ENCODE measurements at regions not wholly inside any gene's neighbourhood (a gene's known extent, or its start where the extent isn't known, plus 50 kb on each side); places are given as distances from the start of the nearest gene placed in this dataset.

GRCh38 chr5:58075907-58076306 is 384.0 kb downstream of the PLK2 start:
- Histone ChIP-seq H3K4me1 (ENCODE audit: insufficient read depth, low read length) (no peaks in the 10 kb centered on the region), H3K9me3 (ENCODE audit: control insufficient read depth in 1 of 2, low read length in 2 of 2) (no peaks in the 10 kb centered on the region), H3K27me3 (ENCODE audit: insufficient read depth, low read length) (no peaks in the 10 kb centered on the region), H3K36me3 (ENCODE audit: insufficient read depth, low read length) (no peaks in the 10 kb centered on the region), H3K4me3 (ENCODE audit: low read length in 2 of 2) (no peak overlapping the region), H3K27ac (ENCODE audit: low read depth, low read length) (no peak overlapping the region)
- ChIA-PET CTCF (ENCODE audit: partially characterized antibody) (no interaction called here), POLR2A (ENCODE audit: partially characterized antibody) (interaction anchor here (0.6 kb wide), 1 partner anchor 198 kb away, joined by 3 read pairs; no protein-coding TSS in a partner anchor)
- Mint-ChIP-seq H3K27ac (no peak overlapping the region), H3K27me3 (no peaks in the 10 kb centered on the region), H3K9me3 (no peaks in the 10 kb centered on the region), H3K4me3 (no peak overlapping the region), H3K36me3 (no peaks in the 10 kb centered on the region), H3K4me1 (peaks cover 0 to 3% (median under 1%) of the 10 kb centered on the region in 4 donors)
- intact Hi-C loops (cut with micrococcal nuclease) = no loop called here
- DNase-seq = no peak

GRCh38 chr5:58074717-58075116 is 385.2 kb downstream of the PLK2 start:
- no peak overlapping the region for H3K4me3 Mint-ChIP-seq
- H3K27ac Mint-ChIP-seq = no peak overlapping the region
- intact Hi-C loops (cut with micrococcal nuclease) = no loop called here
- no peaks in the 10 kb centered on the region for H3K27me3 Mint-ChIP-seq
- Histone ChIP-seq H3K9me3 (ENCODE audit: control insufficient read depth in 1 of 2, low read length in 2 of 2) (no peaks in the 10 kb centered on the region), H3K27ac (ENCODE audit: low read depth, low read length) (no peak overlapping the region), H3K27me3 (ENCODE audit: insufficient read depth, low read length) (no peaks in the 10 kb centered on the region), H3K4me1 (ENCODE audit: insufficient read depth, low read length) (no peaks in the 10 kb centered on the region), H3K36me3 (ENCODE audit: insufficient read depth, low read length) (no peaks in the 10 kb centered on the region), H3K4me3 (ENCODE audit: low read length in 2 of 2) (no peak overlapping the region)
- no peaks in the 10 kb centered on the region for H3K36me3 Mint-ChIP-seq
- no peak for DNase-seq
- CTCF ChIA-PET (ENCODE audit: partially characterized antibody) = no interaction called here
- POLR2A ChIA-PET (ENCODE audit: partially characterized antibody) = no interaction called here
- H3K4me1 Mint-ChIP-seq = peaks cover 0 to 3% (median under 1%) of the 10 kb centered on the region in 4 donors
- no peaks in the 10 kb centered on the region for H3K9me3 Mint-ChIP-seq

- intact Hi-C loops (cut with micrococcal nuclease) = no loop called here
- no peak overlapping the region for H3K27ac Mint-ChIP-seq
- H3K27me3 Mint-ChIP-seq = no peaks in the 10 kb centered on the region
- H3K4me1 Mint-ChIP-seq = peaks cover 0 to 3% (median under 1%) of the 10 kb centered on the region in 4 donors
- no peak overlapping the region for H3K4me3 Mint-ChIP-seq
- POLR2A ChIA-PET (ENCODE audit: partially characterized antibody) = no interaction called here
- no peaks in the 10 kb centered on the region for H3K4me1 ChIP-seq (ENCODE audit: insufficient read depth, low read length)
- H3K36me3 ChIP-seq (ENCODE audit: insufficient read depth, low read length) = no peaks in the 10 kb centered on the region
- no peak overlapping the region for H3K27ac ChIP-seq (ENCODE audit: low read depth, low read length)
- H3K36me3 Mint-ChIP-seq = no peaks in the 10 kb centered on the region
- no peaks in the 10 kb centered on the region for H3K9me3 Mint-ChIP-seq
- H3K4me3 ChIP-seq (ENCODE audit: low read length in 2 of 2) = no peak overlapping the region
- no peaks in the 10 kb centered on the region for H3K27me3 ChIP-seq (ENCODE audit: insufficient read depth, low read length)
- DNase-seq = no peak
- H3K9me3 ChIP-seq (ENCODE audit: control insufficient read depth in 1 of 2, low read length in 2 of 2) = no peaks in the 10 kb centered on the region
- CTCF ChIA-PET (ENCODE audit: partially characterized antibody) = no interaction called here
These were observed 385.7 kb downstream of the PLK2 start for GRCh38 chr5:58074222-58074621.

GRCh38 chr5:58073243-58073642 is 386.6 kb downstream of the PLK2 start:
- H3K36me3 Mint-ChIP-seq = no peaks in the 10 kb centered on the region
- H3K9me3 ChIP-seq (ENCODE audit: control insufficient read depth in 1 of 2, low read length in 2 of 2) = no peaks in the 10 kb centered on the region
- DNase-seq = no peak
- no peaks in the 10 kb centered on the region for H3K9me3 Mint-ChIP-seq
- H3K27ac ChIP-seq (ENCODE audit: low read depth, low read length) = no peak overlapping the region
- H3K27ac Mint-ChIP-seq = no peak overlapping the region
- intact Hi-C loops (cut with micrococcal nuclease) = no loop called here
- H3K4me3 Mint-ChIP-seq = no peak overlapping the region
- POLR2A ChIA-PET (ENCODE audit: partially characterized antibody) = no interaction called here
- H3K27me3 Mint-ChIP-seq = no peaks in the 10 kb centered on the region
- H3K4me1 Mint-ChIP-seq = peaks cover 0 to 3% (median under 1%) of the 10 kb centered on the region in 4 donors
- no peaks in the 10 kb centered on the region for H3K27me3 ChIP-seq (ENCODE audit: insufficient read depth, low read length)
- H3K36me3 ChIP-seq (ENCODE audit: insufficient read depth, low read length) = no peaks in the 10 kb centered on the region
- no peaks in the 10 kb centered on the region for H3K4me1 ChIP-seq (ENCODE audit: insufficient read depth, low read length)
- no peak overlapping the region for H3K4me3 ChIP-seq (ENCODE audit: low read length in 2 of 2)
- CTCF ChIA-PET (ENCODE audit: partially characterized antibody) = no interaction called here

GRCh38 chr5:58072300-58072965 is 387.5 kb downstream of the PLK2 start:
- ChIA-PET POLR2A (ENCODE audit: partially characterized antibody) (no interaction called here), CTCF (ENCODE audit: partially characterized antibody) (no interaction called here)
- peaks cover 0 to 3% (median under 1%) of the 10 kb centered on the region in 4 donors for H3K4me1 Mint-ChIP-seq
- Histone ChIP-seq H3K27ac (ENCODE audit: low read depth, low read length) (no peak overlapping the region), H3K4me1 (ENCODE audit: insufficient read depth, low read length) (no peaks in the 10 kb centered on the region), H3K4me3 (ENCODE audit: low read length in 2 of 2) (no peak overlapping the region), H3K36me3 (ENCODE audit: insufficient read depth, low read length) (no peaks in the 10 kb centered on the region), H3K27me3 (ENCODE audit: insufficient read depth, low read length) (no peaks in the 10 kb centered on the region), H3K9me3 (ENCODE audit: control insufficient read depth in 1 of 2, low read length in 2 of 2) (no peaks in the 10 kb centered on the region)
- peaks cover 0 to 1% (median 0%) of the 10 kb centered on the region in 8 donors for H3K9me3 Mint-ChIP-seq
- H3K4me3 Mint-ChIP-seq = peak overlapping the region in 1 of 8 donors; percentile 39
- no peaks in the 10 kb centered on the region for H3K27me3 Mint-ChIP-seq
- no peak overlapping the region for H3K27ac Mint-ChIP-seq
- no peaks in the 10 kb centered on the region for H3K36me3 Mint-ChIP-seq
- intact Hi-C loops (cut with micrococcal nuclease) = no loop called here
- no peak for DNase-seq

- Histone ChIP-seq H3K9me3 (ENCODE audit: control insufficient read depth in 1 of 2, low read length in 2 of 2) (no peaks in the 10 kb centered on the region), H3K4me1 (ENCODE audit: insufficient read depth, low read length) (no peaks in the 10 kb centered on the region), H3K36me3 (ENCODE audit: insufficient read depth, low read length) (no peaks in the 10 kb centered on the region), H3K4me3 (ENCODE audit: low read length in 2 of 2) (no peak overlapping the region), H3K27ac (ENCODE audit: low read depth, low read length) (no peak overlapping the region), H3K27me3 (ENCODE audit: insufficient read depth, low read length) (no peaks in the 10 kb centered on the region)
- CTCF ChIA-PET (ENCODE audit: partially characterized antibody) = no interaction called here
- Mint-ChIP-seq H3K36me3 (no peaks in the 10 kb centered on the region), H3K4me3 (no peak overlapping the region), H3K27me3 (no peaks in the 10 kb centered on the region), H3K4me1 (peaks cover 0 to 3% (median under 1%) of the 10 kb centered on the region in 4 donors), H3K9me3 (peaks cover 0 to 1% (median 0%) of the 10 kb centered on the region in 8 donors), H3K27ac (no peak overlapping the region)
- intact Hi-C loops (cut with micrococcal nuclease) = no loop called here
- DNase-seq = no peak
- POLR2A ChIA-PET (ENCODE audit: partially characterized antibody) = no interaction called here
These were observed 388.3 kb downstream of the PLK2 start for GRCh38 chr5:58071566-58071965.

- no peaks in the 10 kb centered on the region for H3K27me3 Mint-ChIP-seq
- H3K27me3 ChIP-seq (ENCODE audit: insufficient read depth, low read length) = no peaks in the 10 kb centered on the region
- H3K27ac Mint-ChIP-seq = no peak overlapping the region
- peaks cover 0 to 3% (median under 1%) of the 10 kb centered on the region in 4 donors for H3K4me1 Mint-ChIP-seq
- intact Hi-C loops (cut with micrococcal nuclease) = no loop called here
- no peaks in the 10 kb centered on the region for H3K36me3 Mint-ChIP-seq
- no peaks in the 10 kb centered on the region for H3K4me1 ChIP-seq (ENCODE audit: insufficient read depth, low read length)
- ChIA-PET CTCF (ENCODE audit: partially characterized antibody) (no interaction called here), POLR2A (ENCODE audit: partially characterized antibody) (no interaction called here)
- H3K4me3 ChIP-seq (ENCODE audit: low read length in 2 of 2) = no peak overlapping the region
- H3K4me3 Mint-ChIP-seq = no peak overlapping the region
- no peak for DNase-seq
- H3K27ac ChIP-seq (ENCODE audit: low read depth, low read length) = no peak overlapping the region
- no peaks in the 10 kb centered on the region for H3K9me3 ChIP-seq (ENCODE audit: control insufficient read depth in 1 of 2, low read length in 2 of 2)
- H3K36me3 ChIP-seq (ENCODE audit: insufficient read depth, low read length) = no peaks in the 10 kb centered on the region
- H3K9me3 Mint-ChIP-seq = peaks cover 0 to 1% (median 0%) of the 10 kb centered on the region in 8 donors
These were observed 390.0 kb downstream of the PLK2 start for GRCh38 chr5:58069846-58070245.

Data from CD4-positive, alpha-beta memory T cell (primary cell).